ENCODE measurements at regions not wholly inside any gene's neighbourhood (a gene's known extent, or its start where the extent isn't known, plus 50 kb on each side); places are given as distances from the start of the nearest gene placed in this dataset.

- H3K36me3 ChIP-seq (ENCODE audit: control insufficient read depth in 2 of 2, insufficient read depth in 1 of 2, low read length in 2 of 2) = no peaks in the 10 kb centered on the region
- no peak for TF ChIP-seq ZFP69B (tag by site-specific recombination; IDR thresholded peaks at IDR 0.05)
- TF ChIP-seq ZSCAN30 (tag by site-specific recombination; IDR thresholded peaks at IDR 0.05) = no peak
- TF ChIP-seq BCL11B (tag by site-specific recombination; IDR thresholded peaks at IDR 0.05; ENCODE audit: low read depth) = no peak
- TF ChIP-seq ZNF776 (tag by site-specific recombination; IDR thresholded peaks at IDR 0.05; ENCODE audit: borderline replicate concordance) = no peak
- no peak for TF ChIP-seq ZNF629 (tag by site-specific recombination; IDR thresholded peaks at IDR 0.05)
- no peak for TF ChIP-seq PBX3 (CRISPR knock-in tag; IDR thresholded peaks at IDR 0.05)
- no peak for TF ChIP-seq SP2 (tag by site-specific recombination; IDR thresholded peaks at IDR 0.05)
- ChIA-PET POLR2A (no interaction called here), CTCF (interaction anchor here (0.5 kb wide), 1 partner anchor 35 kb away, joined by 4 read pairs; no protein-coding TSS in a partner anchor)
- no peaks in the 10 kb centered on the region for H3K9me3 ChIP-seq (ENCODE audit: control insufficient read depth, insufficient read depth, low read depth, low read length)
- peaks cover 7% of the 10 kb centered on the region for H3K4me1 ChIP-seq (ENCODE audit: control insufficient read depth, insufficient read depth, low read length)
- H3K4me3 ChIP-seq (ENCODE audit: low read depth, low read length) = no peak overlapping the region
- H3K27ac ChIP-seq (ENCODE audit: extremely low read depth, low read depth, low read length) = no peak overlapping the region
These were observed 458.9 kb downstream of the COG6 start for GRCh38 chr13:40114305-40114896.

- Histone ChIP-seq H3K9me3 (ENCODE audit: control insufficient read depth, insufficient read depth, low read depth, low read length) (no peaks in the 10 kb centered on the region), H3K27ac (ENCODE audit: extremely low read depth, low read depth, low read length) (no peak overlapping the region), H3K4me1 (ENCODE audit: control insufficient read depth, insufficient read depth, low read length) (peaks cover 7% of the 10 kb centered on the region), H3K4me3 (ENCODE audit: low read depth, low read length) (no peak overlapping the region), H3K36me3 (ENCODE audit: control insufficient read depth in 2 of 2, insufficient read depth in 1 of 2, low read length in 2 of 2) (no peaks in the 10 kb centered on the region)
- ChIA-PET CTCF (no interaction called here), POLR2A (no interaction called here)
- no peak for TF ChIP-seq ZNF24 (tag by site-specific recombination; IDR thresholded peaks at IDR 0.05)
- no peak for TF ChIP-seq ZBTB10 (tag by site-specific recombination; IDR thresholded peaks at IDR 0.05)
- no peak for TF ChIP-seq ZNF521 (tag by site-specific recombination; IDR thresholded peaks at IDR 0.05)
- TF ChIP-seq REPIN1 (tag by site-specific recombination; IDR thresholded peaks at IDR 0.05; ENCODE audit: low read depth) = no peak
- no peak for TF ChIP-seq ZNF280D (tag by site-specific recombination; IDR thresholded peaks at IDR 0.05)
- TF ChIP-seq ZNF501 (tag by site-specific recombination; IDR thresholded peaks at IDR 0.05) = no peak
- no peak for TF ChIP-seq ZSCAN4 (tag by site-specific recombination; IDR thresholded peaks at IDR 0.05)
- TF ChIP-seq ZNF16 (tag by site-specific recombination; IDR thresholded peaks at IDR 0.05; ENCODE audit: low read depth) = no peak
- no peak for TF ChIP-seq ZNF560 (tag by site-specific recombination; IDR thresholded peaks at IDR 0.05; ENCODE audit: borderline replicate concordance)
- no peak for TF ChIP-seq SCRT2 (tag by site-specific recombination; IDR thresholded peaks at IDR 0.05)
- TF ChIP-seq MYNN (tag by site-specific recombination; IDR thresholded peaks at IDR 0.05; ENCODE audit: borderline replicate concordance) = no peak
- TF ChIP-seq ZSCAN18 (tag by site-specific recombination; IDR thresholded peaks at IDR 0.05) = no peak
- no peak for TF ChIP-seq EGR2 (tag by site-specific recombination; IDR thresholded peaks at IDR 0.05; ENCODE audit: low read depth)
- no peak for TF ChIP-seq AEBP2 (tag by site-specific recombination; IDR thresholded peaks at IDR 0.05; ENCODE audit: borderline replicate concordance)
- TF ChIP-seq ZNF768 (tag by site-specific recombination; IDR thresholded peaks at IDR 0.05) = no peak
- no peak for TF ChIP-seq ZNF488 (tag by site-specific recombination; IDR thresholded peaks at IDR 0.05)
These were observed 460.0 kb downstream of the COG6 start for GRCh38 chr13:40115426-40115825.
